Peyer's patch (tissue), 4 donors: ENCODE measurements at regions not wholly inside any gene's neighbourhood (a gene's known extent, or its start where the extent isn't known, plus 50 kb on each side); places are given as distances from the start of the nearest gene placed in this dataset.

Experiments
- POLR2A ChIP-seq, 2 donors: fragments of 450-650 bp; IDR thresholded peaks; one replicate each; pipeline ENCODE4 v1.5.1; 2017; ENCODE audit warnings: antibody characterized with exemption in 2 of 2, mild to moderate bottlenecking in 2 of 2, moderate library complexity in 2 of 2
- TF ChIP-seq, protein P1 (sequence below), 6 experiments: fragments of 450-650 bp in 4 of 6; fragments of 200-600 bp in 2 of 6; sonication (generic) in 1 of 6; IDR thresholded peaks; one replicate each; pipeline ENCODE4 v1.5.1; 2017 to 2019; ENCODE audit warnings: antibody characterized with exemption in 6 of 6, mild to moderate bottlenecking in 3 of 6, moderate library complexity in 1 of 6

DNA sequence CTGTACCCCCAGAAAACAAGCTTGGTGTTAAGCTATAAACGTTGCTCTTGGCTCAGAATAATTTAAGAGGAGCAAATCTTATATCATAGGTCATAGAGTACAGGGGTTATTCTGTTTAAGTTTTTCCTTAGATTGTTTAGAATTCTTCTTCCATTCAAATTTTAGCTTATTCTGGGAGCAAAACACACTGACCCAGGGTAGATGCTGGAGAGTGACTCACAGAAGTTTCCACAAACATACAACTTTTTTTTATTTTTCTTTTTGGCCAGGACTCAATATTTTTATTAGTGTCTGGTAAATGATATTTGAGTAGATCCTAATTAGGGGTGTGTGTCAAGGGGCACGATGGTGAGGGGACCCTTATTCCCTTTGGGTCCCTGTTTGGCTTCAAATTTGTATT, 71.5 kb upstream of the PSME4 start:
- TF ChIP-seq, protein P1, sequence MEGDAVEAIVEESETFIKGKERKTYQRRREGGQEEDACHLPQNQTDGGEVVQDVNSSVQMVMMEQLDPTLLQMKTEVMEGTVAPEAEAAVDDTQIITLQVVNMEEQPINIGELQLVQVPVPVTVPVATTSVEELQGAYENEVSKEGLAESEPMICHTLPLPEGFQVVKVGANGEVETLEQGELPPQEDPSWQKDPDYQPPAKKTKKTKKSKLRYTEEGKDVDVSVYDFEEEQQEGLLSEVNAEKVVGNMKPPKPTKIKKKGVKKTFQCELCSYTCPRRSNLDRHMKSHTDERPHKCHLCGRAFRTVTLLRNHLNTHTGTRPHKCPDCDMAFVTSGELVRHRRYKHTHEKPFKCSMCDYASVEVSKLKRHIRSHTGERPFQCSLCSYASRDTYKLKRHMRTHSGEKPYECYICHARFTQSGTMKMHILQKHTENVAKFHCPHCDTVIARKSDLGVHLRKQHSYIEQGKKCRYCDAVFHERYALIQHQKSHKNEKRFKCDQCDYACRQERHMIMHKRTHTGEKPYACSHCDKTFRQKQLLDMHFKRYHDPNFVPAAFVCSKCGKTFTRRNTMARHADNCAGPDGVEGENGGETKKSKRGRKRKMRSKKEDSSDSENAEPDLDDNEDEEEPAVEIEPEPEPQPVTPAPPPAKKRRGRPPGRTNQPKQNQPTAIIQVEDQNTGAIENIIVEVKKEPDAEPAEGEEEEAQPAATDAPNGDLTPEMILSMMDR (IDR thresholded peaks at IDR 0.05), result no peak
- no peak for TF ChIP-seq POLR2A (IDR thresholded peaks at IDR 0.05)
